NCI-H2081 (cell line): ENCODE measurements at regions not wholly inside any gene's neighbourhood (a gene's known extent, or its start where the extent isn't known, plus 50 kb on each side); places are given as distances from the start of the nearest gene placed in this dataset.
"Not testable (repeated sequence)": the region's sequence is repeated elsewhere in the genome, so short reads cannot be mapped to it uniquely, and the experiment has no call there.

ENCODE experiments used
- DNase-seq, 2 experiments: peaks; one replicate each; lab custom pipeline; 2025; lab: John Stamatoyannopoulos, UW

- no peak for DNase-seq
Observed at GRCh38 chr6:167662075-167662880, 164.4 kb upstream of the AFDN start.

DNA sequence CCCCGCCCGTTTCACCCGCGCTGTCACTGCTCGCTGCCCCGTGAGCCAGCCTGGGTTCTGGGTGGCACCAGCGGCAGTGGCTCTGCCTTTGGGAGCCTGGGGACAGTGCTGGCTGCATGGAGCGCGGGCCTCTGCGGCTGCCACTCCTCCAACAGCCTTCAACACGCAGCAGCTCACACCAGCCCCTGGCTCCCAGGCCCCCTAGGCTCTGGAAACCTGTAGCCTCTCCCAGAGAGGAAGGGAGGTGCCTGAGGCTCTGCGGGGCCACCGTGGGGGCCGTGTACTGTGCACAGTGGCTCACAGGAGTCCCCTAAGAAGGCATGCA, 163.9 kb upstream of the AFDN start:
- DNase-seq = no peak

GRCh38 chr6:167663316-167663715, 163.4 kb upstream of the AFDN start:
- DNase-seq = no peak

DNA sequence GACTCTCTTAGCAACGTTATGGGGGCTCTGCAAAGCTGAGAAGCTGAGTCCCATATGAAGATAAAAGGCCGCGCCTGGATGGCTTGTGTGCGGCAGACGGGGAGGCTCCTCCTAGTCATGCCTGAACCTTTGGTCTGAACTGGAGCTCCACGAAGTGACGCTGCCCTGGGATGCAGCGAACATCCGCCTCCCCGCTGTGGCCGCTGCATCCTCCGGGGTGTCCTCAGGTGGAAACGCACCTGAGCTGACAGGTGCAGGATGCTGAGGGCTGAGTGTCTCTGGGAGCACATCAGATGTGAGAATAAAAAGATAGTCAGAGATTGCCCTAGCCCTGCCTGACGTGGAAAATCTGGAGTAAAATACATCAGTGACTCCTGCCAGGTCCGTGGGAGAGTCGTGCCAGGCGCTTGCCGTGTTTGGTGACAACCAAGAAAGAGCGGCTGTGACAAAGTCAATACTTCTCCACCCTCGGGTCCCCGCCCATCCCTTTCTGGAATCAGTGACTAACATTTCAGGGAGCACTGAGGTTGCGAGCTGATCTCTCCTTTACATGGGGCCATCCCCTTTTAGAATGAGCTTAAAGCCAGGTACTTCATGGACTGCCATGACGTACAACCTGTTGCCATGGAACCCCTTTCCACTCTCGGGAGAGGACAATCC, 162.8 kb upstream of the AFDN start:
- no peak for DNase-seq

- no peak for DNase-seq
Observed at GRCh38 chr6:167664678-167665660, 161.7 kb upstream of the AFDN start.

GRCh38 chr6:167665698-167666330, 160.9 kb upstream of the AFDN start:
- DNase-seq = no peak

GRCh38 chr6:167666571-167667203, 160.0 kb upstream of the AFDN start:
- no peak for DNase-seq

DNA sequence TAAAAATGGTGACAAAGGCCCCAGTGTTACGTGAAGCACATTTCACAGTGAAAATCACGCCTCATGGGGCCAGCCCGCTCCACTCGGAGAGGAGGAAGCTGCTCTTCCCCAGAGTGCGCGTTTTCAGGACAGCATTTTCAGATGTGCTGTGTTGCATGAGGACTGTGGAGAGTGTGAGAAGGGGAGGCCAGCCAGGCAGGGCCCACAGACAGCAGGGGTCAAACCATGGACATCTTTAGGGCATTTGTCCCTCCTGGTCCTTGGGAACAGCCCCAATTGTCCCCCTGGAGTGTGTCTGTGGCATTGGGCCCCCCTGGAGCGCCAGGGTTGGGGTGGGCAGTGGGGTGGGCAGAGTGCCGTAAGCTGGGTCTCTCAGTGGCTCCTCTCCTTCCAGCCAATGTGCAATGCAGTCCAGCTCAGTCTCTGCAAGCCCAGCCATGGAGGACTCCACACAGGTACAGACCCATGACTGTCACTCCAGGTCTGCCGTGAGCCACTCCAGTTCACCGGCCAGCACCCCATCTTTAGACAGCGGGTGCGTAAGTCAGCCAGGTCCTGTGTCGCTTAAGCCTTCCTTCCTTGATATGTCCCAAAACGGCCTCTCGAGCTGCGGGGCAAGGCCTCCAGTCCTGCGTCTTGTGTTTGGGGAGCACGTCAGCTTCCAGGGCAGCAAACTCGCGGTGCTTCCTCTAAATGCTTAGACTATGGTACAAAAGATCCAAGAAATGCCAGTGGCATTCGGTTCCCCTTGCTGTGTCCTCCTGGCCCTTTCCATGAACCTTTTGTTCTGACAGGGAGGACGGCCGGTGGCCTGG, 159.3 kb upstream of the AFDN start:
- DNase-seq = no peak

GRCh38 chr6:167668019-167668753, 158.5 kb upstream of the AFDN start:
- DNase-seq = no peak

- DNase-seq = no peak
Observed at GRCh38 chr6:167668754-167669552, 157.8 kb upstream of the AFDN start.

DNA sequence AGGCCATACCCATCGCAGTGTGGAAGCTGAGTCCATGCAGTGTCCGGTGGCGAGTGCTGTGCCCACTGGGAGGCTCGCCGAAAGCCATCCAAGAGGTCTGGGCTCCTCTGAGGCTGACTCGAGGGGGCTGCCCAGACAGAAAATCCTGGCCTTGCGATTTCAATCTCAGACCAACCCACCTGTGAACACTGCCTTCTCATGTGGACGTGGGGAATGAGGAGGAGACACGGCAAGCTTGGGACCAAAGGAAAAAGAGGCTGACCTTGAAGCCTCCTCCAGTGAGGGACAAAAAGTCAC, 157.2 kb upstream of the AFDN start:
- no peak for DNase-seq

GRCh38 chr6:167669870-167670802, 156.6 kb upstream of the AFDN start:
- no peak for DNase-seq

DNA sequence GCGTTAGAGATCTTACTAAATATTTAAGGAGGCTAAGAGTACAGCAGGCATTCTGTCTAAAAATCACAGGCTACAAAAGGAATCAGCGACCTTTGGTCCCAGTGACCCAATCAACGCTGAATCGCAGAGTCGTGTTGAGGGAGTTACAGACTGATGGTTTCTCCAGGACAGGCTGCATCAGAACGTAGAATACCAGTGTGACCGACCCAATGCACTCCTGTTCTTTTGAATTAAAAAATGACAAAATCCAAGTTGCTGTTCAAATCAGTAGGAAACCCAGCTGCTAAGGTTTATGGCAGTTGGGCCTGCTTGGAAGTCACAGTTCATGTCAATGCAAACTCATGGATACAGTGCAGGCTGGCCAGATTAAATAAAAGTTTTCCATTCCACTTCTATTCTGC, 155.8 kb upstream of the AFDN start:
- no peak for DNase-seq

GRCh38 chr6:167671379-167671976, 155.2 kb upstream of the AFDN start:
- not testable (repeated sequence) for DNase-seq

DNA sequence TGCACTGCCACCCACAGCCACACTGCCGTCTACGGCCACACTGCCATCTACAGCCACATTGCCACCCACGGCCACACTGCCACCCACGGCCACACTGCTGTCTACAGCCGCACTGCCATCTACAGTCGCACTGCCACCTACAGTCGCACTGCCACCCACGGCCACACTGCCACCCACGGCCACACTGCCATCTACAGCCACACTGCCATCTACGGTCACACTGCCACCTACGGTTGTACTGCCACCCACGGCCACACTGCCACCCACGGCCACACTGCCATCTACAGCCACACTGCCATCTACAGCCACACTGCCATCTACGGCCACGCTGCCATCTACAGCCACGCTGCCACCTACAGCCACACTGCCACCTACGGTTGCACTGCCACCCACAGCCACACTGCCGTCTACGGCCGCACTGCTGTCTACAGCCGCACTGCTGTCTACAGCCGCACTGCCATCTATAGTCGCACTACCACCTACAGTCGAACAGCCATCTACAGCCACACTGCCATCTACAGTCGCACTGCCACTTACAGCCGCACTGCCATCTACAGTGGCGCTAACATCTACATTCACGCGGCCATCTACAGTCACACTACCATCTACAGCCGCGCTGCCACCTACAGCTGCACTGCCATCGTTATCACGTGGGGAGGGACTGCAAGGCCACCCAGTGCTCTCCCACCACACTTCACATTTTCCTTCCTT, 154.6 kb upstream of the AFDN start:
- no peak for DNase-seq

DNA sequence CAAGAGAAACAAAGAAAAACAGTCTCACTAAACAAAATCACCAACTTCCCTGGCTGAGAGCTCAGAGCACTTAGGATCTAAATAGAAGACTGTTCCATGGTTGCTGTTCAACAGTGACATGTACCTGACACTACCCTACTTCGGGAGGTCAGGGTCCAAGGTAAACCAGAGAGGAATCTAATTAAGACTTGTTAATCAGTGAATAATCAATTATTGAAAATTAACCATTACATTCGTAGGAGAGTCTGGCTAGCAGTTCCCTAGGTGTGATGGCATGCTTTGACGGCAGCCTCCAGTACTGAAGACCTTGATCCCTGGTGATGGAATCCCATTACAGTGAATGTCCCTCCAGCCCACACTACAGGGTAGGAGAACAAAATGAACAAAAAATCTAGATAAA, 154.0 kb upstream of the AFDN start:
- no peak for DNase-seq

DNA sequence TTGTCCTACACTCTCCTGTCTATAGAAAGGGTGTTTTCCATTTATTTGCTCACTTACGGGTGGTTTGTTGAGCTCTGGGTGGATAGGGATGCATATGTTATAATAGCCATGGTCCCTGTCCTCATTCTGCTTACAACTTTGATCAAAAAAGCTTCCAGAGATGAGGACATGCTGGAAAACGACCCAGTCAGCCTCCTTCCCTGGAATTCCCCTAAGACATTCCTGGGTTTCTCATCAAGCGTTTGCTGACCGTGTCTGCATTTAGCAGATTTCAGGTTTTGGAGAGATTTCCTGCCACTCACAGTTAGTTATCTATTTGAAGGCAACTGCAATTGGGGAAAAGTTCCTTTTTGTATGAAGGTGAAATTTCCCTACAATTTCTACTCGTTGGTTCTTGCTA, 152.8 kb upstream of the AFDN start:
- no peak for DNase-seq
